Epithelial cell of proximal tubule (primary cell): ENCODE measurements at regions not wholly inside any gene's neighbourhood (a gene's known extent, or its start where the extent isn't known, plus 50 kb on each side); places are given as distances from the start of the nearest gene placed in this dataset.

Source experiments
- DNase-seq: peaks from one replicate; pipeline ENCODE4 v3.0.0-alpha.2; 2011; ENCODE audit warnings: low read depth
- H3K4me3 ChIP-seq: 2 replicates; pipeline ENCODE4 v1.5.1; 2011; ENCODE audit warnings: low read depth, mild to moderate bottlenecking, low read length
- TF ChIP-seq, protein P1 (sequence below): conservative IDR thresholded peaks from 2 replicates; pipeline ENCODE4 v1.5.1; 2012; ENCODE audit warnings: low read depth, mild to moderate bottlenecking, low read length

- H3K4me3 ChIP-seq, result no peak overlapping the region
- DNase-seq, result no peak
- TF ChIP-seq, protein P1, sequence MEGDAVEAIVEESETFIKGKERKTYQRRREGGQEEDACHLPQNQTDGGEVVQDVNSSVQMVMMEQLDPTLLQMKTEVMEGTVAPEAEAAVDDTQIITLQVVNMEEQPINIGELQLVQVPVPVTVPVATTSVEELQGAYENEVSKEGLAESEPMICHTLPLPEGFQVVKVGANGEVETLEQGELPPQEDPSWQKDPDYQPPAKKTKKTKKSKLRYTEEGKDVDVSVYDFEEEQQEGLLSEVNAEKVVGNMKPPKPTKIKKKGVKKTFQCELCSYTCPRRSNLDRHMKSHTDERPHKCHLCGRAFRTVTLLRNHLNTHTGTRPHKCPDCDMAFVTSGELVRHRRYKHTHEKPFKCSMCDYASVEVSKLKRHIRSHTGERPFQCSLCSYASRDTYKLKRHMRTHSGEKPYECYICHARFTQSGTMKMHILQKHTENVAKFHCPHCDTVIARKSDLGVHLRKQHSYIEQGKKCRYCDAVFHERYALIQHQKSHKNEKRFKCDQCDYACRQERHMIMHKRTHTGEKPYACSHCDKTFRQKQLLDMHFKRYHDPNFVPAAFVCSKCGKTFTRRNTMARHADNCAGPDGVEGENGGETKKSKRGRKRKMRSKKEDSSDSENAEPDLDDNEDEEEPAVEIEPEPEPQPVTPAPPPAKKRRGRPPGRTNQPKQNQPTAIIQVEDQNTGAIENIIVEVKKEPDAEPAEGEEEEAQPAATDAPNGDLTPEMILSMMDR, result no peak
Measured at GRCh38 chr3:83500931-83501330, 1457.9 kb upstream of the CADM2 start.

- H3K4me3 ChIP-seq, result no peak overlapping the region
- TF ChIP-seq, protein P1, result no peak
- no peak for DNase-seq
Measured at GRCh38 chr3:83513051-83513450, 1445.7 kb upstream of the CADM2 start.

GRCh38 chr3:83513677-83514076 is 1445.1 kb upstream of the CADM2 start:
- TF ChIP-seq, protein P1, result no peak
- DNase-seq, result no peak
- no peak overlapping the region for H3K4me3 ChIP-seq

GRCh38 chr3:83514130-83514914 is 1444.5 kb upstream of the CADM2 start:
- TF ChIP-seq, protein P1, result no peak
- DNase-seq, result peak; percentile 53
- no peak overlapping the region for H3K4me3 ChIP-seq

- TF ChIP-seq, protein P1, result no peak
Measured at GRCh38 chr3:83515123-83515522, 1443.7 kb upstream of the CADM2 start.

DNA sequence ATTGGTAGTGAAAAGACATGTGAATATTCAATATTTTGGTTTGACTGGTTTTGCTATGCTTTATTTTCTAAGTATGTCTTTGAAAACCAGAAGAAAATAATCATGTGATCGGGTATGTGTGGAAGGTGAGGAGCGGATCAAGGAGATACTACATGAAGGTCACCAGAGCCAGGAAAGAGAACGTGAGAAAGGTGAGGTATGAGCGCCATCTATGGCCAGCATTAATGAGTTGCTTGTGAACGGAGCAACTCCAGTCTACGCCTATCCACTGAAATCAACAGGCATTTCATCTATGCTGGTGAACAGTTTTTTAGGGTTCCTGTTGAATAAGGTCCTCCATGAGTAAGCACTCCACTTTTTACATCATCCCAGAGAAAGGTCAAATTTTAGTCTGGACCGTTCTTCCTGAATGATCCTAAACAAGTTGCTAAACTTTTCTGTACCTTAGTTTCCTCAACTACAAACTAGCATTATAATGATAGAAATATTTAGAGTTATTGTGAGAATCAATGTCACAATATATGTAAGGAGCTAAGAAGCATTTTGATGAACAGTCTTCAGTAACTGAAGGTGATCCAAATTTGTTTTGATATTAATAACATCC is 1435.2 kb upstream of the CADM2 start:
- peak; percentile 25 for DNase-seq
- TF ChIP-seq, protein P1, result peak; percentile 84
- H3K4me3 ChIP-seq, result no peak overlapping the region

More at GRCh38 chr3:83515123-83515522, 1443.7 kb upstream of the CADM2 start:
- no peak for DNase-seq
- H3K4me3 ChIP-seq, result no peak overlapping the region
